OCI-LY3 (cell line): ENCODE measurements at regions not wholly inside any gene's neighbourhood (a gene's known extent, or its start where the extent isn't known, plus 50 kb on each side); places are given as distances from the start of the nearest gene placed in this dataset.

Experiments
- H2AFZ ChIP-seq: fragments of 200-600, 300-600 bp; shearing (Covaris generic); 2 replicates; pipeline ENCODE4 v1.6.0; 2014; ENCODE audit warnings: antibody characterized with exemption, low read depth, low read length
- H3K27ac ChIP-seq: fragments of 200-600, 300-600 bp; sonication (generic); 2 replicates; pipeline ENCODE4 v1.5.1; 2014; ENCODE audit warnings: mild to moderate bottlenecking, low read length, moderate library complexity, mixed read lengths
- H3K27me3 ChIP-seq: fragments of 200-600, 300-600 bp; sonication (generic); 2 replicates; pipeline ENCODE4 v1.6.1; 2014; ENCODE audit warnings: low read depth, low read length, mixed read lengths
- H3K36me3 ChIP-seq: fragments of 200-600, 300-600 bp; sonication (generic); replicated peaks from 2 replicates; pipeline ENCODE3; 2014; ENCODE audit warnings: low read depth, low read length, mixed read lengths
- H3K4me1 ChIP-seq: fragments of 300-600, 200-600 bp; sonication (generic); 2 replicates; pipeline ENCODE4 v1.6.1; 2014; ENCODE audit warnings: low read length, mixed read lengths
- H3K4me2 ChIP-seq: fragments of 200-600, 300-600 bp; sonication (generic); 2 replicates; pipeline ENCODE4 v1.6.1; 2014; ENCODE audit warnings: low read length, mixed read lengths
- H3K4me3 ChIP-seq: fragments of 300-600, 200-600 bp; sonication (generic); 2 replicates; pipeline ENCODE4 v1.5.1; 2014; ENCODE audit warnings: antibody characterized with exemption, mild to moderate bottlenecking, low read length, moderate library complexity
- H3K79me2 ChIP-seq: fragments of 300-600, 200-600 bp; shearing (Covaris generic); 2 replicates; pipeline ENCODE4 v1.6.1; 2014; ENCODE audit warnings: mild to moderate bottlenecking, low read length, mixed read lengths
- H3K9ac ChIP-seq: fragments of 300-600, 200-600 bp; shearing (Covaris generic); 2 replicates; pipeline ENCODE4 v1.6.0; 2014; ENCODE audit warnings: mild to moderate bottlenecking, low read length, moderate library complexity
- H3K9me3 ChIP-seq: fragments of 200-600, 300-600 bp; shearing (Covaris generic); 2 replicates; pipeline ENCODE4 v1.6.1; 2014; ENCODE audit warnings: low read length, mixed read lengths; ENCODE audit not compliant: insufficient read depth
- H4K20me1 ChIP-seq: fragments of 200-600, 300-600 bp; sonication (generic); 2 replicates; pipeline ENCODE4 v1.6.1; 2016; ENCODE audit warnings: low read length, mixed read lengths; ENCODE audit not compliant: insufficient read depth
- CTCF ChIP-seq: fragments of 200-600, 300-600 bp; sonication (generic); IDR thresholded peaks from 2 replicates; pipeline ENCODE4 v1.5.1; 2014; ENCODE audit warnings: antibody characterized with exemption, low read length, low read depth
- EZH2phosphoT487 ChIP-seq: fragments of 200-600 bp; shearing (Covaris generic); IDR thresholded peaks from 2 replicates; pipeline ENCODE4 v1.6.1; 2018; ENCODE audit warnings: antibody characterized with exemption, mixed run types, low read depth

- peaks cover 26% of the 10 kb centered on the region for H3K4me1 ChIP-seq
These were observed 302.6 kb downstream of the COG6 start for GRCh38 chr13:39957868-39958677.

DNA sequence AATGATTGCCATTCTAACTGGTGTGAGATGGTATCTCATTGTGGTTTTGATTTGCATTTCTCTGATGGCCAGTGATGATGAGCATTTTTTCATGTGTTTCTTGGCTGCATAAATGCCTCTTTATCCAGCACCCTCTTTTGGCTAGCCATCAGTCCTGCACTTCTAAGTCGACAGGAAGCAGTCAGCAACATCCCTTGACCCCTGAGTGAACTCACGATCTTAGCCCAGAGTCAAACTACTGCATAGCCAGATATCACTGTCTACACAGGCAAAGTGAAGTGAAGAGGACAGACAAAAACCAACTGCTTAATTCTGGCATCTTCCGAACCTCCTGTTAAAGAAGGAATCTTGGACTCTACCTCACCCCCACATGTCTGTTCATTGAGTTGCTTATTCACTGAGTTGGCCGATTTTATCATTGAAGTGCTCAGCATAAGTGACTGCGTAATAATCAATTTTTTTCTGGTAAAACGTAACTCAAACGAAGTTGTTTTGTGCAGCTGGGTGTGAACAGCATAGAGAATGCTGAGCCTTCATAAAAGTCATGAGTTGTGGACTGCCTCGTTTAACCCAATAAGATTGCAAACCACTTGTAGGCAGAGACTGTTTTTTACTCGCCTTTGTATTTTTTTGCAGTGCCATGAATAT, 304.2 kb downstream of the COG6 start:
- Histone ChIP-seq H3K4me3 (no peak overlapping the region), H3K4me2 (no peak overlapping the region), H3K27ac (no peak overlapping the region), H3K79me2 (no peaks in the 10 kb centered on the region), H3K9me3 (no peaks in the 10 kb centered on the region), H3K4me1 (peaks cover 30% of the 10 kb centered on the region), H2AFZ (no peak overlapping the region), H3K27me3 (peaks cover 3% of the 10 kb centered on the region; the same call in 1 of the 2 replicates), H3K9ac (no peak overlapping the region), H3K36me3 (no peaks in the 10 kb centered on the region), H4K20me1 (no peaks in the 10 kb centered on the region)
- TF ChIP-seq EZH2phosphoT487 (no peak), CTCF (no peak)

More at GRCh38 chr13:39957868-39958677, 302.6 kb downstream of the COG6 start:
- Histone ChIP-seq H4K20me1 (no peaks in the 10 kb centered on the region), H3K27ac (no peak overlapping the region), H3K27me3 (peaks cover 9% of the 10 kb centered on the region; the same call in 1 of the 2 replicates), H3K9ac (no peak overlapping the region), H3K79me2 (no peaks in the 10 kb centered on the region), H3K36me3 (no peaks in the 10 kb centered on the region), H3K9me3 (no peaks in the 10 kb centered on the region), H2AFZ (peak overlapping the region; percentile 48; the same call in 1 of the 2 replicates), H3K4me3 (peak overlapping the region; percentile 26; the same call in 1 of the 2 replicates), H3K4me2 (peak overlapping the region; percentile 48)
- TF ChIP-seq EZH2phosphoT487 (no peak), CTCF (no peak)

DNA sequence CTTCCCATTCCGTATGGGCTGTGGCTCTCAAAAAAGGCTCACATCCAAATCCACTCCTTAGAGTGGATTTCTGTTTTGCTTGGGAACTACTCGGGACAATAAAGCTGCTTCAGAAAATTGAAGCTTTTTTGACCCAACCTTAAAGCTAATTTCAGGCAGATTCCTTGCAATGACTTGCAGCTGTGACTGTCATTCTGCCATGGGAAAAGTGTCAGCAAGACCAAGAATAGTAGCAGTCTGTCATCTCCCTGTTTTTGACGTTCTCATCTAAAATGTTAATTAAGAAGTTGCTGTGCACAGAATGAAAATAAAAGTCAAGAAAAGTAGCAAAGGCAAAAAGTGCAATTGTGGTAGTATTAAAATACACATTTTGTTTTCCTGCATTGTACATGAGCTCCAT, 304.7 kb downstream of the COG6 start:
- Histone ChIP-seq H3K4me1 (peaks cover 30% of the 10 kb centered on the region), H3K4me2 (no peak overlapping the region)
- no peak for TF ChIP-seq CTCF
- TF ChIP-seq EZH2phosphoT487: no peak

DNA sequence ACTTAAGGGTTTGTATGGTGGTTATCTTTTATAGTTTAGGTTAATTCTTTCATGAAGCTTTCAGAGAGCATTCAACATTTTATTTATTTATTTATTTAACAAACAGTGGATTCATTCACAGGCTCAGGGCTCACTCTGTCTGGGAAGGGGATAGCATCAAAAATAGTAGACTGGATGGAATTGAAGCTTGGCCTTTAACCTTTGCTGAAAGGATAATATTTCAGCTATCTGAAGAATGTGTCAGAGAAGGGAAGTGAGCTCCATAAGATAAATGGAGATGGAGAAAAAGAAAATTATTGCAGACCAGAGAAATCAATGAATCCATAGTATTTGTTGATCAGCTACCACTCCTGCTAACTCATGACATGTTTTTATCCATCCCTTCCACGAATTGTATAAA, 305.6 kb downstream of the COG6 start:
- Histone ChIP-seq H3K9ac (no peak overlapping the region), H3K4me1 (peaks cover 23% of the 10 kb centered on the region), H3K4me2 (no peak overlapping the region), H3K79me2 (no peaks in the 10 kb centered on the region), H4K20me1 (no peaks in the 10 kb centered on the region), H3K27ac (no peak overlapping the region), H3K9me3 (no peaks in the 10 kb centered on the region), H2AFZ (no peak overlapping the region), H3K4me3 (no peak overlapping the region), H3K27me3 (no peaks in the 10 kb centered on the region), H3K36me3 (no peaks in the 10 kb centered on the region)
- no peak for TF ChIP-seq CTCF
- no peak for TF ChIP-seq EZH2phosphoT487

More for the DNA sequence above, 304.7 kb downstream of the COG6 start:
- H3K79me2 ChIP-seq: no peaks in the 10 kb centered on the region
- H3K27me3 ChIP-seq: no peaks in the 10 kb centered on the region
- H2AFZ ChIP-seq: no peak overlapping the region
- no peak overlapping the region for H3K4me3 ChIP-seq
- H3K36me3 ChIP-seq: no peaks in the 10 kb centered on the region
- no peaks in the 10 kb centered on the region for H3K9me3 ChIP-seq
- H4K20me1 ChIP-seq: no peaks in the 10 kb centered on the region
- H3K9ac ChIP-seq: no peak overlapping the region
- H3K27ac ChIP-seq: no peak overlapping the region
